HUES48 (cell line): ENCODE measurements at regions not wholly inside any gene's neighbourhood (a gene's known extent, or its start where the extent isn't known, plus 50 kb on each side); places are given as distances from the start of the nearest gene placed in this dataset.
"Not testable (repeated sequence)": the region's sequence is repeated elsewhere in the genome, so short reads cannot be mapped to it uniquely, and the experiment has no call there.

Experiments
- H3K27ac ChIP-seq: one replicate; pipeline ENCODE4 v1.7.0; 2013; ENCODE audit warnings: low read depth, low read length, inconsistent platforms
- H3K27me3 ChIP-seq: 2 replicates; pipeline ENCODE4 v1.6.1; 2013; ENCODE audit warnings: mild to moderate bottlenecking, low read length; ENCODE audit not compliant: control insufficient read depth, insufficient read depth
- H3K36me3 ChIP-seq: 2 replicates; pipeline ENCODE4 v1.6.1; 2013; ENCODE audit warnings: low read length; ENCODE audit not compliant: control insufficient read depth, insufficient read depth
- H3K4me1 ChIP-seq: 2 replicates; pipeline ENCODE4 v1.6.1; 2013; ENCODE audit warnings: mild to moderate bottlenecking, low read length; ENCODE audit not compliant: control insufficient read depth, insufficient read depth
- H3K4me3 ChIP-seq: 2 replicates; pipeline ENCODE4 v1.5.1; 2013; ENCODE audit warnings: mild to moderate bottlenecking, low read depth, low read length
- H3K9ac ChIP-seq: 2 replicates; pipeline ENCODE4 v1.6.1; 2013; ENCODE audit warnings: mild to moderate bottlenecking, low read depth, low read length, moderate library complexity
- H3K9me3 ChIP-seq: 2 replicates; pipeline ENCODE4 v1.6.1; 2013; ENCODE audit warnings: low read length; ENCODE audit not compliant: control insufficient read depth, insufficient read depth

DNA sequence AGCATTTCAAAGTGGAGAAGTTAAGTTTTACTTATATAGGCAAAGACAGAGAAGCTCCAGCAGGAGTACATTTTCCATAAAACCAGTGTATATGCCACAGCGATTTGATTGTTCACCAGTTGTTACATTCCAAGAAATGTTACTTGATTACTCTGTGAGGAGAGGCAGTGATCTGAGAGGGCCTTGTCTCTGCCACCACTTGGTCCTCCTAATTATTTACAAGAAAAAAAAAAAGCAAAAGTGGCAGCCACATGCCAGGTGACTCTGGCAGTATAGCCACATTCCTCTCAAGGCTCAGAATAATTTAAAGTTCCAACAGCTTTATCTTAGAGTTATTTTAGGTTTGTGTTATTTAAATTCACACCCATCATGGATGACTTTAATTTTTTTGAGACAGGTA lies 1077.8 kb downstream of the ZPLD1 start:
- Histone ChIP-seq H3K36me3 (no peaks in the 10 kb centered on the region), H3K27me3 (no peaks in the 10 kb centered on the region), H3K4me3 (no peak overlapping the region), H3K4me1 (0 out of 2 replicates have a peak, but pooled peaks cover 11% of the 10 kb centered on the region), H3K9ac (no peak overlapping the region), H3K27ac (no peak overlapping the region), H3K9me3 (no peaks in the 10 kb centered on the region)

DNA sequence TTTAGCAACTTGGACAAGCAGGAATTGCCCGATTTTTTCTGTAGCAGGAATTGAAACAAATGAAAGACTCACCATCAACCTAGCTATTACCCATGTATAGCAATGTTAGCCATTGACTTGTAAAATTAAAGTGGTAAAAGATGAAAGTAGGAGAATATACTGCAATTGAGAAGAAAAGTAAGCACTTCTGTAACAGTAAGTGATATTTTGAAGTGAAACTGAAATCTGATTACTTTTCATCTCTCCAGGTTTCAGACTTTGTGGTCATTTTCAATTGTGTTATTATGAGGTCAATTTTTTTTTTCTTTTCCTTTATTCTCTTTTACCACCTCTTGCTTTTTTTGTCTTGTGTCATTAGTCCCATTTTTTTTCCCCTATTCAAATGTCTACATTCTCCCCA lies 1078.2 kb downstream of the ZPLD1 start:
- H3K9me3 ChIP-seq, result no peaks in the 10 kb centered on the region
- no peaks in the 10 kb centered on the region for H3K36me3 ChIP-seq
- 0 out of 2 replicates have a peak, but pooled peaks cover 11% of the 10 kb centered on the region for H3K4me1 ChIP-seq
- H3K9ac ChIP-seq, result no peak overlapping the region
- H3K4me3 ChIP-seq, result no peak overlapping the region
- H3K27me3 ChIP-seq, result no peaks in the 10 kb centered on the region
- no peak overlapping the region for H3K27ac ChIP-seq

DNA sequence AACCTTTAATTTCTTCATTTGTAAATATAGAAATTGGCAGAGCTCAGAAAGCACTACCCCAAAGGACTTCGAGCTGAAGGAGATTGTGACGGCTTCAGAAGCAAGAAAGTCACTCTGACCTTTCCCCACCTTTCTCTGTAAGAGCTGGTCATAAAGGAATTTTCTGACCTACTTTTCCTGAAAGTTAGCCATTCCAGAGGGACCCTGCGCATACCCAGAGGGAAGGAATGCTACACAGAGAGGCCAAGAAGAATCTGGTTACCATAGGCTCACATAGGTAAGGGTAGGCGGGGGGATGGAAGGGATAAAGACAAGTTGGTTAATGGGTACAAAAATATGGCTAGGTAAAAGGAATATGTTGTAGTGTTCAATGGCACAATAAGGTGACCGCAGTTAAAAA lies 1080.3 kb downstream of the ZPLD1 start:
- H3K4me1 ChIP-seq, result 0 out of 2 replicates have a peak, but pooled peaks cover 11% of the 10 kb centered on the region

DNA sequence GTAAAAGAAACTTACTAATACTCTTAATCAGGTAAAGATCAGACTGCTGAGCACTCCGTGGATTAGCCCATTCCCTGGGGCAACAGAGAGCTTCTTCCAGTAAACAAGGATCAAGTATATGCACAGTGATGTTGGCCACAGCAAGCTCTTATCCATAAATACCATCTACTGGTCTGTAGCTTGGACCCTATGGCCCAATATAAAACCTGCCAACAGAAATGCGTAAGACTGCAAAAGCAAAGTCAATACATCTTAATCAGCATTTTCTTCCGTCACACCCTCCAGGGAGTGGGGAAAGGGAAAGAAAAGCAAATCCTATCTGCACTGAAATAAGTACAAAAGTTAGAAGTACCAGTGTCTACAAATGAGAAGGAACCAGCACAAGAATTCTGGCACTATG lies 1082.1 kb downstream of the ZPLD1 start:
- no peaks in the 10 kb centered on the region for H3K9me3 ChIP-seq
- H3K4me3 ChIP-seq, result no peak overlapping the region
- no peak overlapping the region for H3K9ac ChIP-seq
- 0 out of 2 replicates have a peak, but pooled peaks cover 9% of the 10 kb centered on the region for H3K4me1 ChIP-seq
- H3K27ac ChIP-seq, result no peak overlapping the region
- no peaks in the 10 kb centered on the region for H3K36me3 ChIP-seq
- no peaks in the 10 kb centered on the region for H3K27me3 ChIP-seq

More for the DNA sequence above, 1080.3 kb downstream of the ZPLD1 start:
- Histone ChIP-seq H3K27me3 (no peaks in the 10 kb centered on the region), H3K9me3 (no peaks in the 10 kb centered on the region), H3K36me3 (no peaks in the 10 kb centered on the region), H3K4me3 (no peak overlapping the region), H3K9ac (no peak overlapping the region), H3K27ac (no peak overlapping the region)

GRCh38 chr3:103531327-103531726 lies 1096.5 kb downstream of the ZPLD1 start:
- not testable (repeated sequence) for H3K27ac ChIP-seq, H3K4me1 ChIP-seq, H3K36me3 ChIP-seq, H3K9ac ChIP-seq, H3K4me3 ChIP-seq, H3K27me3 ChIP-seq, H3K9me3 ChIP-seq

DNA sequence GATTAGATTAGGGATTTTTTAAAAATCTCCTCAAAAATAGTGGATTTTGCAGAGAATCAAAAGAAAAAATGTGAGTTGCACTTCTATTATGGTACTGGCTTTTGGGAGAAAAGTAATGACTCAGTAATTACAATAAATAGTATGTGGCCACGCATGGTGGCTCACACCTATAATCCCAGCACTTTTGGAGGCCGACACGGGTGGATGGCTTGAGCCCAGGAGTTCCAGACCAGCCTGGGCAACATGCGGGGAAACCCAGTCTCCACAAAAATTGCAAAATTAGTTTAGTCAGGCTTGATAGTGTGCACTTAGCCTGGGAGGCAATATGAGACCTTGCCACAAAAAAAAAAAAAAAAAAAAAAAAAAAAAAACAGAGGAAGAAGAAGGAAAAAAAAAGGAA lies 1098.2 kb downstream of the ZPLD1 start:
- Histone ChIP-seq H3K36me3 (no peaks in the 10 kb centered on the region), H3K9me3 (no peaks in the 10 kb centered on the region), H3K27ac (no peak overlapping the region), H3K4me3 (no peak overlapping the region), H3K4me1 (no peaks in the 10 kb centered on the region), H3K9ac (no peak overlapping the region), H3K27me3 (no peaks in the 10 kb centered on the region)

GRCh38 chr3:103554451-103554850 lies 1119.6 kb downstream of the ZPLD1 start:
- Histone ChIP-seq H3K27me3 (no peaks in the 10 kb centered on the region), H3K4me1 (peaks cover 7% of the 10 kb centered on the region; the same call in 1 of the 2 replicates), H3K27ac (no peak overlapping the region), H3K9me3 (no peaks in the 10 kb centered on the region), H3K4me3 (no peak overlapping the region), H3K36me3 (no peaks in the 10 kb centered on the region), H3K9ac (no peak overlapping the region)

GRCh38 chr3:103564116-103564515 lies 1129.3 kb downstream of the ZPLD1 start:
- not testable (repeated sequence) for H3K27ac ChIP-seq, H3K9ac ChIP-seq, H3K9me3 ChIP-seq, H3K27me3 ChIP-seq, H3K4me3 ChIP-seq, H3K4me1 ChIP-seq, H3K36me3 ChIP-seq

DNA sequence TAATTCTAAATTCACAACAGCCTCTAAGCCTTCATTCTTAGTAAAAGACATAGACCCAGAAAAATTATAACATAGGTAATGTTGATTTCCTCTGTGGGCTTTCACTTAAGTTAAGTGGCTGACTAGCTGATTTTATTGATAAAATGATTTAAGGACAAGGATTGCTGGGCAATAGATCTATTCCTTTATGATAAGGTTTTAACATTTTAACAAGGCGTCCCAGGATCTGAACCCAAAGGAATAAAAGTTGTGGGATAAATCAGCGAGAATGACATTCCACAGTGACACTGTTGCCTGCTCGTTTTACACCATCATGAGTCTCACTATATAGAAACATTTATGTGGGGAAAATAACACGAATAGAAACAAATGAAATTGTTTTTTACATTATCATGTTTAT lies 1151.0 kb downstream of the ZPLD1 start:
- Histone ChIP-seq H3K4me3 (no peak overlapping the region), H3K27me3 (no peaks in the 10 kb centered on the region)

GRCh38 chr3:103589770-103590169 lies 1155.0 kb downstream of the ZPLD1 start:
- H3K4me1 ChIP-seq, result no peaks in the 10 kb centered on the region
- no peak overlapping the region for H3K4me3 ChIP-seq
- H3K36me3 ChIP-seq, result no peaks in the 10 kb centered on the region
- H3K9ac ChIP-seq, result no peak overlapping the region
- H3K9me3 ChIP-seq, result no peaks in the 10 kb centered on the region
- H3K27ac ChIP-seq, result no peak overlapping the region
- no peaks in the 10 kb centered on the region for H3K27me3 ChIP-seq

More for the DNA sequence above, 1151.0 kb downstream of the ZPLD1 start:
- Histone ChIP-seq H3K27ac (no peak overlapping the region), H3K9ac (no peak overlapping the region), H3K36me3 (no peaks in the 10 kb centered on the region), H3K9me3 (no peaks in the 10 kb centered on the region), H3K4me1 (no peaks in the 10 kb centered on the region)

GRCh38 chr3:103600844-103601243 lies 1166.0 kb downstream of the ZPLD1 start:
- no peaks in the 10 kb centered on the region for H3K27me3 ChIP-seq
- no peak overlapping the region for H3K9ac ChIP-seq
- no peaks in the 10 kb centered on the region for H3K9me3 ChIP-seq

DNA sequence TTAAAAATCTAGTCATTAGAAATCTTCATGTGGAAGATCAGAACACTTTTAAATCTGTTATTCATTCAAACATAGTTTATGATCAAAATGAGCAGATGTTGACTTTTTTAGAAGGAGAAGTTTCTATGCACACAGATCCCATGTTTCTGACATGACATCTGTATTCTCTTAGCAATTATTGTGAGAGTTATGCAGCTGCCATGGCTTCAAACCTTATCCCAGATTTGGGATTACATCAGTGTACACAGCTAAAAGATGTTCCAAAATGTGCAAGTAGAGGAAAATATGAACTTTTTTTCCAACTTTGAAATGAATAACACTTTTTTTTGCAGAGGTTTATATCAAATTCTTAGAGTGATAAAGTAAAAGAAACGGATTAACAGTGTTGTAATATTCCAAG lies 1166.9 kb downstream of the ZPLD1 start:
- no peak overlapping the region for H3K27ac ChIP-seq
- H3K27me3 ChIP-seq, result no peaks in the 10 kb centered on the region
- H3K4me3 ChIP-seq, result no peak overlapping the region
- H3K9ac ChIP-seq, result no peak overlapping the region
- H3K9me3 ChIP-seq, result no peaks in the 10 kb centered on the region
- no peaks in the 10 kb centered on the region for H3K4me1 ChIP-seq
- H3K36me3 ChIP-seq, result no peaks in the 10 kb centered on the region

More at GRCh38 chr3:103600844-103601243, 1166.0 kb downstream of the ZPLD1 start:
- H3K4me1 ChIP-seq, result no peaks in the 10 kb centered on the region
- H3K27ac ChIP-seq, result no peak overlapping the region
- no peak overlapping the region for H3K4me3 ChIP-seq
- no peaks in the 10 kb centered on the region for H3K36me3 ChIP-seq
